ENCODE measurements at regions not wholly inside any gene's neighbourhood (a gene's known extent, or its start where the extent isn't known, plus 50 kb on each side); places are given as distances from the start of the nearest gene placed in this dataset.

- intact Hi-C loops (cut with micrococcal nuclease), result no loop called here
- H3F3A ChIP-seq (ENCODE audit: low read length, unreplicated experiment), result peaks cover 4% of the 10 kb centered on the region
- ATAC-seq, result no peak
Observed at GRCh38 chr7:21028599-21028998, 241.9 kb upstream of the SP8 start.

GRCh38 chr7:21029006-21029405 is 242.3 kb upstream of the SP8 start:
- CTCF ChIA-PET, result no interaction called here
- no peak for DNase-seq

More at GRCh38 chr7:21028599-21028998, 241.9 kb upstream of the SP8 start:
- no peaks in the 10 kb centered on the region for H3K79me2 ChIP-seq (ENCODE audit: low read length)
- no peaks in the 10 kb centered on the region for H3K36me3 ChIP-seq (ENCODE audit: low read depth, low read length)
- no peak overlapping the region for H3K9ac ChIP-seq (ENCODE audit: low read length)
- no peak overlapping the region for H3K4me2 ChIP-seq (ENCODE audit: low read length)
- H3K9me2 ChIP-seq (replicated peaks; ENCODE audit: low read length), result no peaks in the 10 kb centered on the region
- no peaks in the 10 kb centered on the region for H4K20me1 ChIP-seq (ENCODE audit: low read length)
- no peak overlapping the region for H2AFZ ChIP-seq (ENCODE audit: low read length)
- CTCF ChIA-PET, result no interaction called here
- POLR2A ChIA-PET (ENCODE audit: unreplicated experiment), result no interaction called here
- DNase-seq, result no peak
- BruUV-seq (replicated peaks), result no TSS peak
- H3K4me1 ChIP-seq (ENCODE audit: insufficient read depth, low read length), result no peaks in the 10 kb centered on the region
- no peaks in the 10 kb centered on the region for H3K9me3 ChIP-seq (ENCODE audit: low read length)
- peaks cover 69% of the 10 kb centered on the region for H3K27me3 ChIP-seq (ENCODE audit: low read length)
- no peak overlapping the region for H3K4me3 ChIP-seq (ENCODE audit: low read length)
- no peak overlapping the region for H3K27ac ChIP-seq (ENCODE audit: low read length)
- TF ChIP-seq EZH2 (IDR thresholded peaks at IDR 0.05; ENCODE audit: low read length, unreplicated experiment) (no peak), EZH2phosphoT487 (IDR thresholded peaks at IDR 0.05; ENCODE audit: borderline replicate concordance, low read length) (no peak), CTCF (conservative IDR thresholded peaks at IDR 0.05; ENCODE audit: low read depth, low read length) (no peak)

More at GRCh38 chr7:21029006-21029405, 242.3 kb upstream of the SP8 start:
- H3K9me3 ChIP-seq (ENCODE audit: low read length), result no peaks in the 10 kb centered on the region
- no peak overlapping the region for H3K4me2 ChIP-seq (ENCODE audit: low read length)
- H3K9me2 ChIP-seq (replicated peaks; ENCODE audit: low read length), result no peaks in the 10 kb centered on the region
- no peak for ATAC-seq
- H3K79me2 ChIP-seq (ENCODE audit: low read length), result no peaks in the 10 kb centered on the region
- no peak for TF ChIP-seq EZH2phosphoT487 (IDR thresholded peaks at IDR 0.05; ENCODE audit: borderline replicate concordance, low read length)
- TF ChIP-seq CTCF (conservative IDR thresholded peaks at IDR 0.05; ENCODE audit: low read depth, low read length), result no peak
- TF ChIP-seq EZH2 (IDR thresholded peaks at IDR 0.05; ENCODE audit: low read length, unreplicated experiment), result no peak
- H3K4me3 ChIP-seq (ENCODE audit: low read length), result no peak overlapping the region
- H3K4me1 ChIP-seq (ENCODE audit: insufficient read depth, low read length), result no peaks in the 10 kb centered on the region
- H3K9ac ChIP-seq (ENCODE audit: low read length), result no peak overlapping the region
- intact Hi-C loops (cut with micrococcal nuclease), result no loop called here
- POLR2A ChIA-PET (ENCODE audit: unreplicated experiment), result no interaction called here
- H3K36me3 ChIP-seq (ENCODE audit: low read depth, low read length), result no peaks in the 10 kb centered on the region
- H3K27ac ChIP-seq (ENCODE audit: low read length), result no peak overlapping the region
- no peaks in the 10 kb centered on the region for H4K20me1 ChIP-seq (ENCODE audit: low read length)
- no TSS peak for BruUV-seq (replicated peaks)
- H3K27me3 ChIP-seq (ENCODE audit: low read length), result peaks cover 65% of the 10 kb centered on the region
- H3F3A ChIP-seq (ENCODE audit: low read length, unreplicated experiment), result peaks cover 4% of the 10 kb centered on the region
- no peak overlapping the region for H2AFZ ChIP-seq (ENCODE audit: low read length)
